Skeletal muscle tissue (tissue), 3 donors: ENCODE measurements at regions not wholly inside any gene's neighbourhood (a gene's known extent, or its start where the extent isn't known, plus 50 kb on each side); places are given as distances from the start of the nearest gene placed in this dataset.
"Not testable (repeated sequence)": the region's sequence is repeated elsewhere in the genome, so short reads cannot be mapped to it uniquely, and the experiment has no call there.

Source experiments
- H3K27ac ChIP-seq: one replicate; pipeline ENCODE4 v1.7.0; 2013; ENCODE audit warnings: mild to moderate bottlenecking, low read depth, low read length, inconsistent platforms
- H3K27me3 ChIP-seq, 3 donors: one replicate each; pipeline ENCODE4 v1.7.0; 2013; ENCODE audit warnings: low read length in 3 of 3; ENCODE audit not compliant: control insufficient read depth in 3 of 3, insufficient read depth in 3 of 3
- H3K36me3 ChIP-seq, 3 donors: one replicate each; pipeline ENCODE4 v1.7.0; 2013; ENCODE audit warnings: low read length in 3 of 3; ENCODE audit not compliant: control insufficient read depth in 3 of 3, insufficient read depth in 3 of 3
- H3K4me1 ChIP-seq, 3 donors: one replicate each; pipeline ENCODE4 v1.7.0; 2013; ENCODE audit warnings: low read length in 3 of 3, mild to moderate bottlenecking in 3 of 3; ENCODE audit not compliant: control insufficient read depth in 3 of 3, insufficient read depth in 3 of 3
- H3K4me3 ChIP-seq, 3 donors: one replicate each; pipeline ENCODE4 v1.7.0; 2013; ENCODE audit warnings: low read length in 3 of 3
- H3K9ac ChIP-seq, 3 donors: one replicate each; pipeline ENCODE4 v1.7.0; 2013; ENCODE audit warnings: low read length in 3 of 3, mild to moderate bottlenecking in 3 of 3, moderate library complexity in 2 of 3, low read depth in 1 of 3
- H3K9me3 ChIP-seq, 3 donors: one replicate each; pipeline ENCODE4 v1.7.0; 2013; ENCODE audit warnings: low read length in 3 of 3; ENCODE audit not compliant: control insufficient read depth in 3 of 3
- donor health status: Osteomylitis.

DNA sequence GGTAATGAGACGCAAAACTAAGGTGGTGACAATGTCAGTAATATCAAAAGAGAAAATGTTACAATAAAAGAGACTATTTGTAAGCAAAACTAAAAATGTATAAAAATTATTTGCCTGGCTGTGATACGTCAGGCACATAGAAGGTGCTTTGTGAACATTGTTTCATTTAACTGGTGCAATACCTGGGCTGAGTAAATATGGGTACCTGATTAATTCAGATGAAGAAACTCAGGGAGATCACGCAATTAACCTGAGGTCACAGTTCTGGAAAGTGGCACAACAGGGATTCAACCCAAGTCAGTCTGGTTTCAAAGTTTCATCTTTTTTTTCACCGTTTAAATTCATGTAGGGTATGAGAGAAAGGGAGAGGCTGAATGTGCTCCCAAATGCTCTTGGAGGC is 71.0 kb upstream of the KRAS start:
- Histone ChIP-seq H3K27ac (no peak overlapping the region), H3K36me3 (no peaks in the 10 kb centered on the region), H3K9ac (no peak overlapping the region), H3K9me3 (no peaks in the 10 kb centered on the region), H3K4me3 (no peak overlapping the region), H3K4me1 (no peaks in the 10 kb centered on the region), H3K27me3 (no peaks in the 10 kb centered on the region)

DNA sequence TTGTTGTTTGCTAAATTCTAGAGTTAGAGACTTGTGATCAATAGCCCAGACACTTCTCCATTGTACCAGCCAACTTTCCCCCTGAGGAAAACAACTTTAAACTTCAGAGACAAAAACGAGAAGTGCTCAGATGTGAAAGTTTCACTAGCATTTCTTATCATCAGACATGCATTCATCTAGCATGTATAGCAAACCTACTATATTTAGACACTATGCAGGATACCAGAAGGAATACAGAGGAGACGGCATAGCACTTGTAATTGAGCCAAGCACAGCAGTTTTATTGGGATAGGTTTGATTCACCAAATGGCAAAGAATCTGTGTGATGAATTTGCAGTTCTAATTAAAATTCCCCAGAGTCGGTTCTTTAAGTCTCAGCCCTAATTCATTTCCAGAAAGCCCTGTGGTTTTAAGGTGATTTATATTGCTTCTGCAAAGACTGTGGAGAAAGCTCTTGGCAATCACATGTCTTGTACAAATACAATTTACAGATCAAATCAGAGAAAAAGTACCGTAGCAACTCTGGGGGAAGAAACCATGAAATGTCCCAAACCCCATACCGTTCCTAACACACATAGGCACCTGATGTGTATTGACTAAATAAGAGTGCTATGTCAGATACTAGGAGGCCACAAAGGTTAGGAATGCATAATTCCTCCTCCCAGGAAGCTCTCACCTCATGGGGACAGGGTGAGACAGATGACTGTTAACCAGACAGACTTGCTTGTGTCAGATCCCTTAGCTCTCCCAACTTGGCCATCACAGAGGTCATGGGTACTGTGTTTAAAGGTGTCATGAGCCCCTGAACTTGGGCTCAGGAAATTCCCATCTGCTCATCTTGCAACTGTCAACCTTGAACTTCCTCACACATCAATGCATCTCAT is 69.6 kb upstream of the KRAS start:
- Histone ChIP-seq H3K9ac (no peak overlapping the region), H3K27ac (no peak overlapping the region), H3K9me3 (no peaks in the 10 kb centered on the region), H3K36me3 (no peaks in the 10 kb centered on the region), H3K4me1 (no peaks in the 10 kb centered on the region), H3K4me3 (no peak overlapping the region), H3K27me3 (no peaks in the 10 kb centered on the region)

DNA sequence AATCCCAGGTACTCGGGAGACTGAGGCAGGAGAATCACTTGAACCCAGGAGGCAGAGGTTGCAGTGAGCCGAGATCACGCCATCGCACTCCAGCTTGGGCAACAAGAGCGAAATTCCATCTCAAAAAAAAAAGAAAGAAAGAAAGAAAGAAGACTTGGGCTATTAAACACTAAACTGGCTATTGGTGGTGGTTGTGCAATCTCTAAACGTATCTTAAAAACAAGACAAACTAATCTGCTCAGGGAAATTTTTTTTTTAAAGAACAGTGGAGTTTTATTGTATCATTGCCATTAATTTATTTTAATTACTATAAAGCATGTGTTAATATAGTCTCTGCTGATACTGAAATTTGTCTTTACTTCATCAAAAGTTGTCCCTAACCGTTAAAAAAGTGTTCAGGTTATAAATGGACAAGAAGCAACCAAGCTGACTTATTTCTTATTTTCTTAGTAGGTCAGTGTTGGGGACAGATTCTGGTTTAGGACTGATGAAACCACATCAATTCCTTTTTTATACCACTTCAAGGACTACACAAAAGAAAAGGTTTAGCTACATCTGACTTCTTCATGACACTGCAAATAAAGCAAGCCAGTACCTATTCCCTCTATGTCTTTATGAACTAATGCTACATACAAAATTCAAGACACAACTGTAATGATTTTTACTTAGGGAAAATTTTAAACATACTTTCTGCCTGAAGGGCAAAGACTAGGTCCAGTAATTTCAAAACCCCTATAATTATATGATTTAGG is 68.7 kb upstream of the KRAS start:
- Histone ChIP-seq H3K27me3 (no peaks in the 10 kb centered on the region), H3K36me3 (no peaks in the 10 kb centered on the region), H3K27ac (no peak overlapping the region), H3K9me3 (no peaks in the 10 kb centered on the region), H3K4me1 (no peaks in the 10 kb centered on the region), H3K9ac (no peak overlapping the region), H3K4me3 (no peak overlapping the region)

DNA sequence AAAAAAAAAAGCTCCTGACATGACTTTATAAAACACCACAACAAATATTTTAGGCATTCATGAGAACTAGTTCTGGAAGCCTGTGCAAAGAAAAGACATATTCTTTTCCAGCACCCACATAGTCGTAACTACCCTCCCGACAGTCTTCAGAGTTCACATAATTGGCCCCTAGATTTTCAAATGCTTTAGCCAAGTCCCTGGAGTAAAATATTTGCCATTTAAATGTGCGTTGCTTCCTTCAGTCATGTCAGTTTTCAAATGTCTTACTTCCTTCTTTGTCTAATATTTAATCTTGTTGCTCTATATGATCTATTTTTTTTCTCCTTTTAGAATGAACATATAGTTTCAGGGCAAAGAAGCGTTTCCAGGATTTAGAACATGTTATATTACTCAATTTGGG is 66.8 kb upstream of the KRAS start:
- Histone ChIP-seq H3K9ac (no peak overlapping the region), H3K4me3 (no peak overlapping the region), H3K4me1 (no peaks in the 10 kb centered on the region), H3K27ac (no peak overlapping the region), H3K36me3 (no peaks in the 10 kb centered on the region), H3K27me3 (no peaks in the 10 kb centered on the region), H3K9me3 (no peaks in the 10 kb centered on the region)

DNA sequence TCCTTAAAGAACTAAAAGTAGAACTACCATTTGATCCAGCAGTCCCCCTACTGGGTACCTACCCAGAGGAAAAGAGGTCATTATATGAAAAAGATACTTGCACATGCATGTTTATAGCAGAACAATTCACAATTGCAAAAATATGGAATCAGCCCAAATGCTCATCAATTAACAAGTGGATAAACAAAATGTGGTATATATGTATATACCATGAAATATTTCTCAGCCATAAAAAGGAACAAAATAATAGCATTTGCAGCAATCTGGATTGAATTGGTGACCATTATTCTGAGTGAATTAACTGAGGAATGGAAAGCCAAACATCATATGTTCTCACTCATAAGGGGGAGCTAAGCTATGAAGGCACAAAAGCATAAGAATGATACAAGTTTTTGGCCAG is 64.7 kb upstream of the KRAS start:
- H3K27ac ChIP-seq = no peak overlapping the region
- no peaks in the 10 kb centered on the region for H3K36me3 ChIP-seq
- H3K27me3 ChIP-seq = no peaks in the 10 kb centered on the region
- H3K9me3 ChIP-seq = no peaks in the 10 kb centered on the region
- no peaks in the 10 kb centered on the region for H3K4me1 ChIP-seq
- H3K9ac ChIP-seq = no peak overlapping the region
- no peak overlapping the region for H3K4me3 ChIP-seq

DNA sequence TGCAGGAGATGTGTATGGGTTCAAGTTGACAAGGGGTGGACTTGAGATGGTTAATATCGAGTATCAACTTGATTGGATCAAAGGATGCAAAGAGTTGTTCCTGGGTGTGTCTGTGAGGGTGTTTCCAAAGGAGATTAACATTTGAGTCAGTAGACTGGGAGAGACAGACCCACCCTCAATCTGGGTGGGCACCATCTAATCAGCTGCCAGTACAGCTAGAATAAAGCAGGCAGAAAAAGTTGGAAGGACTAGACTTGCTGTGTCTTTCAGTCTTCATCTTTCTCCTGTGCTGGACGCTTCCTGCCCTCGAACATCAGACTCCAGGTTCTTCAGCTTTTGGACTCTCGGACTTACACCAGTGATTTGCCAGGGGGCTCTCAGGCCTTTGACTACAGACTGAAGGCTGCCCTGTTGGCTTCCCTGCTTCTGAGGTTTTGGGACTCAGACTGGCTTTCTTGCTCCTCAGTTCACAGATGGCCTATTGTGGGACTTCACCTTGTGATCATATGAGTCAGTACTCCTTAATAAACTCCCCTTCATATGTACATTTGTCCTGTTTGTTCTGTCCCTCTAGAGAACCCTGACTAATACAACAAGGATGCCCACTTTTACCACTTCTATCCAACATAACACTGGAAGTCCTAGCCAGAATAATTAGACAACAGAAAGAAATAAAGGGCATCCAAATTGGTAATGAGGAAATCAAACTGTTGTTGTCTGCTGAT is 62.7 kb upstream of the KRAS start:
- H3K4me3 ChIP-seq, H3K36me3 ChIP-seq: not testable (repeated sequence)

DNA sequence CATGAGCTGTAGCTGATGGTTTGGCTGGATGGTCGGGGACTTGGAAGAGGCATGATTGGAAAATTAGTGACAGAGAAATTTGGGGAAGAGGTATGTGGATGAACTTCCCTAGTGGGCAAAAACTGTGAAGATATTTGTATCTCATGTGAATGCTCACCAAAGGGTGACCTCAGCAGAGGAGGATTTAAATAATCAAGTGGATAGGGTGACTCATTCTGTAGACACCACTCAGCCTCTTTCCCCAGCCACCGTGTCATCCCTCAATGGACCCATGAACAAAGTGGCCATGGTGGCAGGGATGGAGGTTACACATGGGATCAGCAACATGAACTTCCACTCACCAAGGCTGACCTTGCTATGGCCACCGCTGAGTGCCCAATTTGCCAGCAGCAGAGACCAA is 60.8 kb upstream of the KRAS start:
- Histone ChIP-seq H3K4me3 (no peak overlapping the region), H3K36me3 (no peaks in the 10 kb centered on the region), H3K9me3 (no peaks in the 10 kb centered on the region), H3K4me1 (no peaks in the 10 kb centered on the region), H3K9ac (no peak overlapping the region), H3K27ac (no peak overlapping the region), H3K27me3 (no peaks in the 10 kb centered on the region)

More for the DNA sequence above, 62.7 kb upstream of the KRAS start:
- H3K9me3 ChIP-seq, H3K27me3 ChIP-seq, H3K9ac ChIP-seq, H3K4me1 ChIP-seq, H3K27ac ChIP-seq: not testable (repeated sequence)

DNA sequence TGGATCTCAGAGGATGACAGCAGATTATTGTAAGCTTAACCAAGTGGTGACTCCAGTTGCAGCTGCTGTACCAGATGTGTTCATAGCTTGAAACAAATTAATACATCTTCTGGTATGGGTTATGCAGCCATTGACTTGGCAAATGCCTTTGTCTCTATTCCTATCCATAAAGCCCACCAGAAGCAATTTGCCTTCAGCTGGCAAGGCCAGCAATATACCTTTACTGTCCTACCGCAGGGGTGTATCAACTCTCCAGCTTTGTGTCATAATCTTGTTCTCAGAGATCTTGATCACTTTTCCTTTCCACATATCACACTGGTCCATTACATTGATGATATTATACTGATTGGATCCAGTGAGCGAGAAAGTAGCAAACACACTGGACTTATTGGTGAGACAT is 59.3 kb upstream of the KRAS start:
- H3K9me3 ChIP-seq, H3K9ac ChIP-seq: not testable (repeated sequence)

DNA sequence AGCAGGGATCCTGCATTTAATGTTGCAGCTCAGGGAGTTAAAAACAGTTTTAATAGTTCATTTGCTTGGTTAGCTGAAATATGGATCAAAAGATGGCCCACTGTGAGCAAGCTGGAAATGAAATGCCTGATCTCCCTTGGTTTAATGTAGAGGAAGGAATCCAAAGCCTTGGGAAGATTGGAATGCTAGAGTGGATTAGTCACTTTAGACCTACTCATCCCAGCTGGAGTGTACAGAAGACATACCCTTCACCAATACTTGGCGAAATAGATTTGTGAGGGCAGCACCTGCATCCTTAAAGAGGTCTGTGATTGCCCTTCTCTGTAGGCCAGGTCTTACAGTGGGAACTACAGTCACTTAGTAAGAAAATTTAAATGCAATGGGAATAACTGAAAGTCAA is 58.0 kb upstream of the KRAS start:
- Histone ChIP-seq H3K36me3 (no peaks in the 10 kb centered on the region), H3K27me3 (no peaks in the 10 kb centered on the region), H3K9me3 (no peaks in the 10 kb centered on the region), H3K27ac (no peak overlapping the region), H3K4me3 (no peak overlapping the region), H3K9ac (no peak overlapping the region), H3K4me1 (no peaks in the 10 kb centered on the region)

More for the DNA sequence above, 59.3 kb upstream of the KRAS start:
- H3K27me3 ChIP-seq, H3K4me3 ChIP-seq, H3K36me3 ChIP-seq, H3K27ac ChIP-seq, H3K4me1 ChIP-seq: not testable (repeated sequence)

DNA sequence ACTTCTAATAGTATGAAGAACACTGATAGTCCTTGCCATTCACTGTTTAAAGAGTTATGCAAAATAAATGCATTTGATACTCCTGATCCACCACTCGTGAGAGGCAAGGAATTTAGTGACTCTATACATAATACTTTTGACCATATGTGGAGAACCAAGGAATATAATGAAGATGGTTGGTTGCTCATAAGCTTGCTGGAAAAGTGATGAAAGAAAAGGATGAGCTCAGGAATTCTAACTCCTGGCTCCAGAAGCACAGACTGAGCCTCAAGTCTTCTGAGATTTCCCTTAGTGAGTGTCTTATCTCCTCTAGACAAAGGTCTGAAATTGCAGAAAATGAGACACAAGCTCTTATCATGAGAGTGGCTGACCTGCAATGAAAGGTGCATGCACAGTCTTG is 57.1 kb upstream of the KRAS start:
- H3K4me1 ChIP-seq = no peaks in the 10 kb centered on the region
- H3K36me3 ChIP-seq = no peaks in the 10 kb centered on the region
- no peak overlapping the region for H3K4me3 ChIP-seq
- H3K27me3 ChIP-seq = no peaks in the 10 kb centered on the region
- no peaks in the 10 kb centered on the region for H3K9me3 ChIP-seq
- H3K9ac ChIP-seq = no peak overlapping the region
- H3K27ac ChIP-seq = no peak overlapping the region
